DLD1 (cell line): ENCODE measurements at regions not wholly inside any gene's neighbourhood (a gene's known extent, or its start where the extent isn't known, plus 50 kb on each side); places are given as distances from the start of the nearest gene placed in this dataset.
"Not testable (repeated sequence)": the region's sequence is repeated elsewhere in the genome, so short reads cannot be mapped to it uniquely, and the experiment has no call there.

ENCODE experiments used
- in situ Hi-C: cut with HindIII; loops from 2 replicates; pipeline ENCODE4 v1.10.0; 2017; ENCODE audit warnings: low sequenced_read_pairs

DNA sequence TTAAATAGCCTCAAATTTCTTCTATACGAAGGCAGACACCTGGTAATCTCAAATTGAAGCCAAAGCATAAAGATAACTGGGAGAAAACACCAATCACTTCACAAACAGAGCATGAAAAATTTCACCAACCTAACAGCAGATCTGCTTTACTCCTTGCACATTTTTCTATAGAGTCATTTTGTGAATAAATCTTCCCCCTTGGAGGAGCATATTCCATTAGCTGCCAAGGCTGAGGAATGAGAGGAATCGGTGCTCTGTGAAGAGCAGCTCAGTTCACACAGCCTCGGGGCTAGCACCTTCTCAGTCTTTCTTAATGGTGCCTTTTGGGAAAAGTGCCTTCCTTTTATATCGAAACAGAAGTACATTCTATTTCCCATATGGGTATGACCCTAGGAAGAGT is 1313.7 kb upstream of the NRXN1 start:
- in situ Hi-C loops: no loop called here

DNA sequence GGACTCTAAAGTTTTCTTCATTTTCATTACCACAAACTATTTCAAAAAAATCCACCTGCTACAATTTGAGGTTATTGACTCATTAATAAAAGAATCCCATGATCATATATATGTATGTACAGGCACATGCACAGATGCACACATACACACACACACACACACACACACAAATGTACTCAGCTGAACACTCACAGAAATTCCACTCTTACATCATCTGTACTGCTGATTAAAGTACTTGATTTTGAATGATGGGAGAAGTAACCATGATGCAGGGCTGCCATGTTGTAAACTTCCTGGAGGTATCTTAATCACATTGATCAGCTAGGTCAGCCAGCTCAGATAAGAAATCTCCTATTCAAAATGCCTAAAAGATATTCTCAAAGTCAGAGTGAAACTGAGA is 1313.2 kb upstream of the NRXN1 start:
- in situ Hi-C loops: no loop called here

DNA sequence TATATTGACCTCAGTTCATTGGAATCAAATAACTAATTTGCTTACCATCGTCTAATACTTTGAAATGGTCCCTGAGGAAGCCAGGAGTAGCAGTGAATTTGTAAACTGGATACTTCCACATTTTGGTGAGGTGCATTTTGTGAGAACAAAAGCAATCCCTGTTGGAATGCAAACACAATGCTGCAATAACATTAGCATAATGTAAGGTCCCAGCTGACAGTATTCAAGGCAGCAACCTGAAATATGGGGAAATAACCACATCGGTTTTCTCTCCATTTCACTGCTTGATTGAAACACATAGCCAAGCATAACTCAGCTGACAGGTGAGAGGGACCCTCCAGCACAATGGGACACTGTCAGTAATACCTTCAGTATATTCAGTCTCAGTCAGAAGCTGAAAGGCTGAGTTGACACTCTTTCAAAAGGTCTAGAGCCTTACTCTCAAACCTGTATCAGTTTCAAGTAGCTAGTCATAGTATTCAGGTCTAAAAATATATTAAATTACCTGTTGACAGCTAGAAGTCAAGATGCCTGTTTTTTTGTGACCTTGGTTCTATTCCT is 1311.9 kb upstream of the NRXN1 start:
- in situ Hi-C loops: no loop called here

DNA sequence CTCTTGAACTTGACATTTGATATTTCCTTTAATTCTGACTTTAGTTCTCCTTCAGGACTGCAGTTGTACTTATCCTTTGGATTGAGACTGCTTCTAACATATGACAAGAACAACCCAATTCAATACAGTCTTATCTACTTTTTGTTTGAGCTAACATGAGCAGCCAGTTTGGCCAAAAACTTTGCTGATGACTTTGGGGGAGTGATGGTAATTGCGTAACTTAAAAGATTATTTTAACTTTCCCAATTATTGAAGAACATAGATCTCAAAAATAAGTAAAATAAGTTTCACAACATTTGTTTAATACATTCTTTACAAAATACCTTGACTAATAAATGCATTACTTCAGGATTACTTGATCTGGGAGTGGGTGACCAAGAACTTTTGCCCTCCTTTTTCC is 1311.1 kb upstream of the NRXN1 start:
- in situ Hi-C loops: no loop called here

DNA sequence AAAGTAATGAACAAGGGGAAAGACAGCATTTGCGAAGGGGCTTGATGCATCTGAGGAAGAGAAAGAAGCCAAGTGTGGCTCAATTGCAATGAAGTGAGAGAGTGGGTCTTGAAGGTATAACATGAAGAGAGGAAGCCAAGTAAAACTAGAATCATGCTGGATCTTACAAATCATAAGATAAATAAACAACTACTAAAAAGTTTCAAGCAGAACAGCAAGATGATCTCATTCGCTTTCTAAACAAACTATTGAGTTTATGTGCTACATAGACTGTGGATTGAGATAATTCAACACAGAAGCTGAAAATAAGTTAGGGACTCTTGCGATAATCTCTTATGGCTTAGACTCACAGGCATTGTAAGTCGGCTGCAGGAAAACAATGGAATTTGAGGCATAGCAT is 1310.5 kb upstream of the NRXN1 start:
- in situ Hi-C loops: no loop called here

DNA sequence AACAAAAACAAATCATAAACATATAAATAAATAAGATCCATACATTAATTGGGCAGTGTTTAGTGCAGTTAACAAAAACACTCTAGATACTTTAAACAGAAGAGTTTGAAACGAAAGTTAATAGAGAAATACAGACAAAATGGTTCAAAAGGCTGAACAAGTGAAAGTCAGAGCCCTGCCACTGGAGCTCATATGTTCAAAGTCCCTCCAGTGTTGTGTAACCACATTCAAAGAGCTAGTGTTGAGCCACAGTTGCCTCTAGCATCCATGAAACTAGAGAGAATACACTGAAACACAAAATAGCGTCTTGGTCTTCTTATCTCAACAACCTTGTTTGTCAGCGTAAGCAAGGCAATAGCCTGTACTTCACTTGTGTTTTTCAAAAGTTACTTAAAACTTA is 1309.8 kb upstream of the NRXN1 start:
- in situ Hi-C loops: no loop called here

DNA sequence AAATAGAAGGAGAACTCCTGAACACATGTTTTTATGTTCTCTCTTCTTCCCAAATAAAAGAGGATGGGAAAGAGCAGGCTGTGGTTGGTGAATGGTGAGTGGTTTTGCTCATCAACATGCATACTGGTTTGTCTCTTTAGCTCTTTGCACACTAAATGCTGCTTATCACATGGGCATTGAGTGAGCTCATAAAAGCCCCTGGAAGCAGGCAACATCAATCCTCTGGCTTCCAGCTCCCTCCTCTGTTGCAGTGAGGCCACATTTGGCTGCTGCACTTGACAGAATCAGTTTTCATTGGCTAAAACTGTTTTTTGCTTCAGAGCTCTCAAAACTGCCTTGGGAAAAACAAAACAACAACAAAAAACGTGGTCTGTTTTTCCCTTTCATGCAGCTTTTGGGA is 1308.2 kb upstream of the NRXN1 start:
- in situ Hi-C loops: no loop called here

DNA sequence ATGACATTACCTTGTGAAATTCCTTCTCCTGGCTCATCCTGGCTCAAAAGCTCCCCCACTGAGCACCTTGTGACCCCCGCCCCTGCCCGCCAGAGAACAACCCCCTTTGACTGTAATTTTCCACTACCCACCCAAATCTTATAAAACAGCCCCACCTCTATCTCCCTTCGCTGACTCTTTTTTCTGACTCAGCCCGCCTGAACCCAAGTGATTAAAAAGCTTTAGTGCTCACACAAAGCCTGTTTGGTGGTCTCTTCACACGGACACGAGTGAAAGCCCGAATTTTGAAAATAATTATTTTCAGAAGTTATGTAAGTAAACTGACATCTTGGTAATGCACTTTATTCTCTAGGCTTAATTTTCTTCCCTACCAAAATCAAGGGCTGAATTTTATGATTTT is 1305.9 kb upstream of the NRXN1 start:
- in situ Hi-C loops: not testable (repeated sequence)

DNA sequence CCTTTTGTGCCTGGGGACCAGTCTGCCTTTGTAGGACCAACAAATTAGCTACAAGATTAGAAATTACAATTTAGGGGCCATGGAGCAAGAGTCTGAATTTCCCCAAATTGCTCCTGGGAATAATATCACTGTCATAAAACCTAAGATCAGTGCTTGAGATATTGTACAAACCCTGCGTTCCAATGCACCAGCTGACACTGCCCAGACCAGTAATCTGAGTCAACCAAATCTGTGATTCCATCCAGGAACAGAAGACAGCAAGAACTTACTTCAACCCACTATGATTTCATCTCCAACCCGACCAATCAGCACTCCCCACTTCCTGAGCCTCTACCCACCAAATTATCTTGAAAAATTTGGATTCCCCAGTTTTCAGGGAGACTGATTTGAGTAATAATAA is 1305.0 kb upstream of the NRXN1 start:
- in situ Hi-C loops: no loop called here

DNA sequence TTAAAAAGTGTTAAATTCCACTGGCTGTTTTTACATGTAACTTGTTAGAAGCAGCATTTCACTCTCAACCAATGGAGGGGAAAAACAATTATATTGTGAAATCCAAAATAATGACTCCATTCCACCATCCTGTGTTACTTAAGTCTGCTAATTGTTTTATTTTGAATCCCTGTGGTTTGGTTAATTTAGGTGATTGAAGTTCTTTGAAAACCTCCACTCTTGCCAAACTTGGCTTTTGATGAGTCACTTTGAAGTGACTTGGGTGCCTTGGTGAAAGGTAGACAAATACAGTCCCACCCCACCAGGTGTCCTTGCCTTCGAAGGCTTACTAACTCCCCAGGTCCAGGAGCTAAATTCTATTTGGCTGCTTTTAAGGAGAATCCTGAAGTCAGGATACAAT is 1303.8 kb upstream of the NRXN1 start:
- in situ Hi-C loops: no loop called here

DNA sequence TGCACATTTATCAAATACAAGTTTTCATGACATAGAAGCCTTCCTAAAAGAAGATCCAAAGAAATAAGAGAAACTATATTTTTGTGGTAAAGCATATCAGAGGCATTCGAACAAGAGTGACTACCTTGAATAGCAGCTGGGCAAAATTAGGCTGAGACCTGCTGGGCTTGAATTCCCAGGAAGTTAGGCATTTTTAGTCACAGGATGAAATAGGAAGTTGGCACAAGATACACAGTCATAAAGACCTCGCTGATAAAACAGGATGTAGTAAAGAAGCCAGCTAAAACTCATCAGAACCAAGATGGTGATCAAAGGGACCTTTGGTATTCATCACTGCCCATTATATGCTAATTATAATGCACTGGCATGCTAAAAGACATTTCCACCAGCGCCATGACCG is 1302.3 kb upstream of the NRXN1 start:
- in situ Hi-C loops: no loop called here

DNA sequence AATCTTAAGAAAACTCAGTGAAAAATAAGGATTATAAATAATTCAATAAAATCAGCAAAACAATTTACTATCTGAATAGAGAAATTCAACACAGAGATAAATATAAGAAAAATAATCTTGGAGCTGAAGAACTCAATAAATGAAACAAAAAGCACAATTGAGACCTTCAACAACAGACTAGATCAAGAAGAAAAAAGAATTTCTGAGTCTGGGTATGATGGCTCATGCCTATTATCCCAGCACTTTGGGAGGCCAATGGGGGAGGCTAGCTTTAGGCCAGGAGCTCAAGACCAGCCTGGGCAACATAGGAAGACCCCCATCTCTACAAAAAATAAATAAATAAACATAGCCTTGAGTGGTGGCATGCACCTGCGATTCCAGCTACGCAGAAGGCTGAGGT is 1295.7 kb upstream of the NRXN1 start:
- in situ Hi-C loops: no loop called here

DNA sequence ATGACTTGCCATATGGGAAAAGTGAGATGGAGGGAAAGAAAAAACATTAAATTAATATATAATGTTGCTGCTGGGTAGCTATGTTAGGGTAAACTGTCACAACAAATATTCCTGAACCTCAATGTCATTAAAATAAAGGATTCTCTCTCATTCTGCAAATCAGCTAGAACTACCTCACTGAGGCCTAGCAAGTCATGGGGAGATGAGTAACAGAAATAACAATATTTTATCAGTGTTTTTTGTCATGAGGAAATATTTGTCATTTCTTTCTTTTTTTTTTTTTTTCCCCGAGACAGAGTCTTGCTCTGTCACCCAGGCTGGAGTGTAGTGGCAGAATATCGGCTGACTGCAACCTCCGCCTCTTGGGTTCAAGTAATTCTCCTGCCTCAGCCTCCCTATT is 1282.3 kb upstream of the NRXN1 start:
- in situ Hi-C loops: no loop called here

DNA sequence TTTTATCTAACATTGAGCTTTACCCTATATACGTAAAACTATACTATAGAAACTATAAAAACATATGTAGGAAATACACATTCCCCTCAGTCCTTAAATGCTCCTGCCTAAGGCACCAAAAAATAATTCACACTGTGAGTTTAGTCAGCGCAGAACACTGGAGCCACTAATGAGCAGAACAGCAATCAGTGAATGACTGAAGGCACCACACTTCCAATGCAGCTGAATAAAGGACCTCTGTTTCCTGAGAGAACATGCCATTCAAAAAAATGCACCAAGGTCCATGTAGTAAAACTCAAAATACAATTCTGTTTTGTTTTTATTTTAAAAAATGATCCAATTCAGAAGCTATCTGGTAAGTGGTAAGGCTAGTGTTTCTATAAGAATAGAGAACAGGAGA is 1280.6 kb upstream of the NRXN1 start:
- in situ Hi-C loops: no loop called here

DNA sequence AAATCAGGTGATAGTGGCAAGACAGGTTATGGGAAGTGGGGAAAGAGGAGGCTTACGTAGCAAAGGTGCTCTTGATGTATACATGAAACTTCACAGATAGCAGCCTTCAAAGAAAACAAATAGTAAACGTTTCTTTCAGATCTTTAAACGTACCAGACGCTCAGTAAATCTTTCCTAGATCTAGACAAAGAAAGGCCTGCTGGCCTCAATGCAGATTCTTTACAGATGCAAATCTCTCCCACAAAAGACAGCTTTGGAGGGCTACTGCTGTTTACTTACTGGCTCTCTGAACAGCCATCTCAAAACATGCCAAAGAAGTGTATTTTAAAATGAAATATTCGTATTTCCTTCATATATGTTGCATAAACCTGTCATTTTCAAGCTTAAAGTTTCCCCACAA is 1279.9 kb upstream of the NRXN1 start:
- in situ Hi-C loops: no loop called here

DNA sequence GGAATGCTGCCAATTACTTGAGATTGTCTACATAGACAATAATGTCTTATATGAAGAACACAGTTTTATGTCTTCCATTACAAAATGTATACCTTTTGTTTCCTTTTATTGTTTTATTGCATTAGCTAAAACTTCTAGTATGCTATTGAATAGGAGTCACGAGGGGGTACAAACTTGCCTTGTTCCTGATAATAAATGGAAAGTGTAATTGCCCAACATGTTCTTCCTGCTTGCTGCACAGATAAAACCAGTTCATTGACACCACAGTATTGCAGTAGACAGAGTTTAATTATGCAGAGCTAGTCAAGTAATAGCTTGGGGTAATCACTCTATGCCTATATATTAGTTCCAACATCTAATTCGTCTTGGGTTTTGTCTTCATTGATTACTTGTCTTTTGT is 1276.2 kb upstream of the NRXN1 start:
- in situ Hi-C loops: no loop called here

DNA sequence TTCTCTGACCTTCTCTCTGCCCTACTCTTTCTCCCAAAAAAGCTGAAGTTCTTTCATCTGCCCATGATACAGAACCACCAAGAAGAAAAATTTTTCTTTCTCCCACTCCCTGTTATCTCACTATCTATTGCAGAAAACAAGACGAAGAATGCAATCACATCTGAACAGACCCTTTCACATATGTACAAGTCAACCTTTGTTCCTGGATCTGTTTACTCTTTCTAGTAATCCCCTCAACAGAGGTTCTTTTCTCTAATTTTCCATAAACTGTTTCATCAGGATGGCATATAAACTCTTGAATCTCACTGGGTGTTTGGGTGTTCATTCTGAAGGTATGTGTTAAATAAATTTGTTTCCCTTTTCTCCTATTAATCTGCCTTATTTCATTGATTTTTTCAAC is 1262.7 kb upstream of the NRXN1 start:
- in situ Hi-C loops: no loop called here

DNA sequence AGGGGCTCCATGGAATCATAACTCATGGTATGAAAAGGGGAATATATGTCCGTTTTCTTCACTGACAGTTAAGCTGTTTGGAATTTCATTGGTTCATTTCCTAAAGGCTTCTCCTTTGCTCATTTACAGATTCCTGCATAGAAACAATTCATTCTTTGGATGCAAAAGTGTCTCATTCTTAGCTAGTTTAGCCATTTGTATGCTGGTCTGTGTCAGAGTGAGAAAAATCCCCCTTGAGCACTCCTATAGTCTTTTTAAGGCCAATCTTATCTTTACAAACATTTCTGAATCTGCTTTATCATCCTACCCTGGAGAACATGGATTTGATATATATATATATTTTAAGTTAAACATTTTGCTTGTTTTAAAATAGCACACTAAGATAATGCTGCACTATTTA is 1260.9 kb upstream of the NRXN1 start:
- in situ Hi-C loops: no loop called here

DNA sequence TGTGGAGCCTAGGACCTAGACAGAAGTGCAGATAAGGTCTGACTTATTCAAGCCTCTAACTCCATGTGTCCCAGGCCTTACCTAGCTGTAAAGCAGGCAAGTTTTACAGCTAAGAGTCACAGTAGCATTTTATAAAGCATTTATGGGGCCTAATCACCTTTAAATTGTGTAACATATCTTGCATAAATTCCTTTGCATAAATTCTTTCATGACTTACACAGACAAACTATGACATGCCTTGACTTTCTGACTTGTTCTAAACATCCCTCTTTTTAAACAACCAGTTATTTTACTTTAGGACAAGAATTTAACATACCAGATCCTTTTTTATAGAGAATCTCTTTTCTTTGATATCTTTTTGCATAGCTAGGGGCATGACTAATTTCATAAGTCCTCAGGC is 1257.8 kb upstream of the NRXN1 start:
- in situ Hi-C loops: no loop called here

DNA sequence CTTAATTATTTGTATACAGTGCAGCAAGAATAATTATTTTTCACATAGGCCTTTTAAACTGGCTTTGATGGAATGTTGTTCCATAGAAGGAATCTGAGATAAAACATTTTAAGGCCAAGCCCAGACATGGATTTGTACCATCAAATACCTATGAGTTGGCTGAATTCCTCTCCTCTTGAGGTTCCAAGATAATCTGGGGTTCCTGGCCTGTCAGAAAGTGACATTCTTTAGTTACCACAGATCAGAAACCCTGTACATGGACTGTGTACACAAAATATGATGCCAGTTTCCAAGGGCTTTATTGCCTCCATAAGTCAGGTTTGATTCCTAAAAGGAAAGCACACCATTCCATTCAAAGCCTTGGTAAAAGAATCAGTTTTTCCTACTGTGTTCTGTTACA is 1256.7 kb upstream of the NRXN1 start:
- in situ Hi-C loops: no loop called here

DNA sequence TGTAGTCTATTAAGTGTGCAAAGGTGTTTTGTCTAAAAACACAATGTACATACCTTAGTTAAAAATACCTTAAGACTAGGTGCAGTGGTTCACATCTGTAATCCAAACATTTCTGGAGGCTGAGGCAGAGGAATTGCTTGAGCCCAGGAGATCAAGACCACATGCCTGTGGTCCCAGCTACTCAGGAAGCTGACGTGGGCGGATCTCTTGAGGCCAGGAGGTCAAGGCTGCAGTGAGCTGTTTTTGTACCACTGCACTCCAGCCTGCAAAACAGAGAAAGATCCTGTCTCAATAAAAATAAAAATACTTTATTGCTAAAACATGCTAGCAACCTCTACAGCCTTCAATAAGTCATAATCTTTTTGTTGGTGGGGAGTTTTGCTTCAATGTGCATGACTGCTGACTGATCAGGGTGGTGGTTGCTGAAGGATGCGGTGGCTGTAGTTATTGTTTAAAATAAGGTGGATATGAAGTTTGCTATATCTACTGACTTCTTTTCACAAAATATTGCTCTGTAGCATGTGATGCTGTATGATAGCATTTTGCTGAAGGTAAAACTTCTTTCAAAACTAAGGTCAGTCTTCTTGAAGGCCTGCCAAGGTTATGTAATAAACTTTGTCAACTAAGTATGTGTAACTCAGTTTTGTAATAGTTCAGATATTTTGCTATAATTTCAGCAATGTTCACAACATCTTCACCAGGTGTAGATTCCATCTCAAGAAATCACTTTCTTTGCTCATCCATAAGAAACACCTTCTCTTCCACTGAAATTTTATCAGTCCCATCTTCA is 1238.0 kb upstream of the NRXN1 start:
- in situ Hi-C loops: no loop called here

DNA sequence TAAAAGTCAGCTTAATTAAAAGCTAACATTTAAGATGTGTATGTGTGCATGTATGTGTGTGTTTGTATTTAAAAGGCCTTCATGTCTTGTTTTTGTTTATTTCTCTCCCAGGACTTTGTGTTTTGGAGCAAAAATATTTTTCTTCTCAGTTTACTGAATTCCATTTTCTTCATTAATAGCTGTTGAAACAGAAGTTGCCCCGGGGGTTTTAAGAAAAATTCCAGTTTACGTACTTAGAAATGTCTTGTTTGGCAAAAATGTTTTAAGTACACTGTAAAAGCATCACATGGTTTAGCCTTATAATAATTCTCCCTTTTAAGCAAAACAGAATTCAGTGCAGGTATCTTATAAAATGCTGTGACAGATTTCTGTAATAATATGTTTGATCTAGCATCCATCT is 1233.0 kb upstream of the NRXN1 start:
- in situ Hi-C loops: no loop called here

DNA sequence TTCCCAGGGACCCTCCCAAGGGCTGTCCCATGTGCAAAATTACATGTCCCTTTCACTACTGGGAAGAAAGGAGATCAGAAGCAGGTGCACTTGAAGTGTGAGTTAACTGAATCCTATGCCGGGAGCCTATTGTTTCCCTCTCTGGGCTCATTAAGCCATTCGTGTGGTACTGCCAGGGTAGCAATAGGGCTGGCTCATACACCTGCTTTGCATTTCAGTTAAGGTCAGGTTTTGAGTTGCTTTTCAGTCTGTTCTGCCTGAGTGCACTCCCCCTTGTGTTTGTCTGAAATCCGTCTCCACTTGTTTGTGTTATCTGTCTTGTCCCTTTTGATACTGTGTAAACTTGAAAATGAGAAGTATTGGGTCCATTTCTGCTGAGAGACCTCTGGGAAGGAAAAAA is 1232.6 kb upstream of the NRXN1 start:
- in situ Hi-C loops: no loop called here
